ENCODE measurements at regions not wholly inside any gene's neighbourhood (a gene's known extent, or its start where the extent isn't known, plus 50 kb on each side); places are given as distances from the start of the nearest gene placed in this dataset.

DNA sequence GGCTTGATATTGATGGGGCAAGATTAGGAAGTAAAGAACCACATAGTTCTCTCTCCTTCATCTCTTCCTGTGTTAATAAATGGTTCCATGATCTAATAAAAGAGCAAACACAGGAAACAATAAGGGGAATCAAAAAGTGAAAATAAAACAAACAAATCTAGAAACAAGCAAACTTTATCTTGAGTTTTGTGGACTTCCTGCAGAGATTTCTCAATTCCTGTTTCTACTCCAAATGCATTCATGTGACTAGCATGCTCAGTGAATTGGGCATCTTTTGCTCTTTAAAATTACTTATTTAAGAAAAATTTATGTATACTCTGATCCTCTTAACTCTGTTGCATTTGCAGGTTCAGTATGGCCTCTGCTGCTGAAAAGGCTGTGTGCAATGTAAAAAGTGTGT is 682.0 kb downstream of the KCTD8 start:
- no peak for DNase-seq
- no peaks in the 10 kb centered on the region for H3K9me3 ChIP-seq
- H3K36me3 ChIP-seq, result no peaks in the 10 kb centered on the region
- no peak overlapping the region for H3K27ac ChIP-seq
- H3K4me1 ChIP-seq, result no peaks in the 10 kb centered on the region
- TF ChIP-seq CTCF (IDR thresholded peaks at IDR 0.05) (no peak), POLR2A (IDR thresholded peaks at IDR 0.05) (no peak), EP300 (IDR thresholded peaks at IDR 0.05) (no peak), POLR2AphosphoS5 (IDR thresholded peaks at IDR 0.05) (no peak)
- no peaks in the 10 kb centered on the region for H3K27me3 ChIP-seq
- intact Hi-C loops (cut with DNase I), result no loop called here
- H3K4me3 ChIP-seq, result no peak overlapping the region

DNA sequence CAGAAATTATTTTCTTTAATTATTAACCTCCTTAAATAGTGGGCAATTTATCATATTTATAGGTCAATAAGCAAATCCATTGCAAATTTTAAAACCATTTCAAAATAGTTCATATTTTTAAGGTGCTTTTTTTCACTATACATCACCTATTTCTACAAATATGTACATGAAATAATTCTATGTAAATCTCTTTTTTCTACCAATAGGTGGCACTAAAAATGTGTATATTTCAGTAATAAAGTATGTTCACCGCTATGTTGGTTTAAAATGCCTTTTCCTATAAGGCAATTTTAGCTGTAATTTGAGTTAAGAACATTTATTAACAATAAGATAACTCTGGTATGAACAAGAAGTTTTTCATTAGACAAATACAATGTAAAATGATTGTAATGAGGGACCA is 672.2 kb downstream of the KCTD8 start:
- TF ChIP-seq POLR2A (IDR thresholded peaks at IDR 0.05) (no peak), EP300 (IDR thresholded peaks at IDR 0.05) (no peak), POLR2AphosphoS5 (IDR thresholded peaks at IDR 0.05) (no peak), CTCF (IDR thresholded peaks at IDR 0.05) (no peak)
- Histone ChIP-seq H3K4me1 (no peaks in the 10 kb centered on the region), H3K4me3 (no peak overlapping the region), H3K9me3 (no peaks in the 10 kb centered on the region), H3K27ac (no peak overlapping the region), H3K36me3 (no peaks in the 10 kb centered on the region), H3K27me3 (no peaks in the 10 kb centered on the region)
- no peak for DNase-seq
- 25 to 69% methylated on average over 1 of the region's 1 CpG for WGBS, 2 donors
- intact Hi-C loops (cut with DNase I), result no loop called here

DNA sequence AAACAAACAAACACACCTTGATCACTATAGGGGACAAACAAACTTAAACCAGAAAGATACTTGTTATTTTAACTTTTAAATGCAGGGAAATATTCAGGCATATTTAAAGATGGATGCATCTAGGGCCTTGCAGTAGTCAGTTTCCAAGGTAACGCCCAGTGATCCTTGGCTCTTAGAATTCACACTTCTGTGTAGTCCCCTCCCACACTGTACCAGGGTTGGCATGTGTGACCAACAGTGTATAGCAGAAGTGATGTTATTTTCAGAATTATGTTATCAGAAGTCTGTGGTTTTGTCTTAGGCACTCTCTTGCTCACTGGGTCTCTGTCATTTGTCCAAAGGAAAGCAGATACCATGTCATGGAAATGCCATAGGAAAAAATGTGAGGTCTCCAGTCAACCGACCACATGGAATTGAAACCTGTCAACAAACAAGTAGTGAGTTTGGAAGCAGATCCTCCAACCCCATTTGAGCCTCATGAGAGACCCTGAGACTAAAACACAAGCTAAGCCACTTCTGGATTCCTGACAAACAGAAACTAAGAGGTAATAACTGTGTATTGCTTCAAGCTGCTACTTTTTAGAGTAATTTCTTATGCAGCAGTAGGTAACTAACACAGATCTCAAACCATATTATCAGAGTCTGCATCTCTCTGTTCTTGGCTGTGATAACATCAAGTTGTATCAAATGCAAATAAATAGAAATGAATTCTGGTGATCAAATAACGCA is 670.3 kb downstream of the KCTD8 start:
- Histone ChIP-seq H3K4me3 (no peak overlapping the region), H3K27ac (no peak overlapping the region), H3K4me1 (no peaks in the 10 kb centered on the region), H3K9me3 (no peaks in the 10 kb centered on the region), H3K27me3 (no peaks in the 10 kb centered on the region), H3K36me3 (no peaks in the 10 kb centered on the region)
- WGBS, 2 donors, result 73 to 80% methylated on average over 3 of the region's 3 CpGs
- DNase-seq, result no peak
- intact Hi-C loops (cut with DNase I), result no loop called here
- TF ChIP-seq POLR2AphosphoS5 (IDR thresholded peaks at IDR 0.05), result no peak
- TF ChIP-seq CTCF (IDR thresholded peaks at IDR 0.05), result no peak
- TF ChIP-seq POLR2A (IDR thresholded peaks at IDR 0.05), result no peak
- TF ChIP-seq EP300 (IDR thresholded peaks at IDR 0.05), result no peak

DNA sequence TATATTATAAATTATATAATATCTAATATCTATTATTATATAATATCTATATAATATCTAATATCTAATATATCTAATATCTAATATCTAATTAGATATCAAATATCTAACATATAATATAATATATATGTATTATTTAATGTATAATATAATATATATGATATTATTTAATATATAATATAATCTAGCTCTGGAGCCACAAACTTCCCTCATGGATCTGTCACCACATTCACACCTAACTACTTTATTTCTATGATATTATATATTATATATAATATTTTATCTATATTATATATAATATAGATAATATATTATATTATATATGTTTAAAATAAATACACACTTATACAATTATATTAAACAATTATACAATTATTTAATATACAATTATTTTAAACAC is 667.5 kb downstream of the KCTD8 start:
- H3K27ac ChIP-seq, result no peak overlapping the region
- H3K4me3 ChIP-seq, result no peak overlapping the region
- H3K36me3 ChIP-seq, result no peaks in the 10 kb centered on the region
- H3K27me3 ChIP-seq, result no peaks in the 10 kb centered on the region
- TF ChIP-seq POLR2AphosphoS5 (IDR thresholded peaks at IDR 0.05) (no peak), CTCF (IDR thresholded peaks at IDR 0.05) (no peak), POLR2A (IDR thresholded peaks at IDR 0.05) (no peak), EP300 (IDR thresholded peaks at IDR 0.05) (no peak)
- no peak for DNase-seq
- H3K4me1 ChIP-seq, result no peaks in the 10 kb centered on the region
- intact Hi-C loops (cut with DNase I), result no loop called here
- no peaks in the 10 kb centered on the region for H3K9me3 ChIP-seq

DNA sequence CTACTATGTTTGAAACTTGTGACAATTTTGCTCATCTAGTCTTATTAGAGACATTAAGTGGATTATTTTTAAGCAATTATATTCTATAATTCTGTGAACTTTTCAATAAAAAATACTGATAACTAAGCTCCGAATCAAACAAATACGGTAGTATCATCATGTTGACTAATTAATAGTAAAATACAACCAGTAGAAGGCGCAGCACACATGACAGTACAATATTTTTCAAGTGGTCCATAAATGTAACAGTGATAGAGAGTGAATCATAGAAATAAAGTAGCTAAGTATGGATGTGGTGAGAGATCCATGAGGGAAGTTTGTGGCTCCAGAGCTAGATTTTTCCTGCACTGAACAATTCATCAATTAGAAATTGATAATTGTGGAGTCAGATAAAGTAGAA is 666.2 kb downstream of the KCTD8 start:
- 84 to 86% methylated on average over 3 of the region's 3 CpGs for WGBS, 2 donors
- H3K36me3 ChIP-seq, result no peaks in the 10 kb centered on the region
- no peaks in the 10 kb centered on the region for H3K9me3 ChIP-seq
- DNase-seq, result no peak
- no peaks in the 10 kb centered on the region for H3K27me3 ChIP-seq
- H3K4me3 ChIP-seq, result no peak overlapping the region
- TF ChIP-seq POLR2AphosphoS5 (IDR thresholded peaks at IDR 0.05) (no peak), CTCF (IDR thresholded peaks at IDR 0.05) (no peak), POLR2A (IDR thresholded peaks at IDR 0.05) (no peak), EP300 (IDR thresholded peaks at IDR 0.05) (no peak)
- no peak overlapping the region for H3K27ac ChIP-seq
- intact Hi-C loops (cut with DNase I), result no loop called here
- H3K4me1 ChIP-seq, result no peaks in the 10 kb centered on the region

All from sigmoid colon (tissue), 6 donors.